ENCODE measurements at regions not wholly inside any gene's neighbourhood (a gene's known extent, or its start where the extent isn't known, plus 50 kb on each side); places are given as distances from the start of the nearest gene placed in this dataset.
"Not testable (repeated sequence)": the region's sequence is repeated elsewhere in the genome, so short reads cannot be mapped to it uniquely, and the experiment has no call there.

GRCh38 chr11:122197066-122197987 is 81.3 kb upstream of the BLID start:
- TF ChIP-seq ZFX (IDR thresholded peaks at IDR 0.05) (no peak), CTCF (conservative IDR thresholded peaks at IDR 0.05) (no peak)
- no peak overlapping the region for H3K27ac ChIP-seq

- H3K27ac ChIP-seq: no peak overlapping the region
- TF ChIP-seq CTCF (conservative IDR thresholded peaks at IDR 0.05): no peak
- no peak for TF ChIP-seq ZFX (IDR thresholded peaks at IDR 0.05)
Observed at GRCh38 chr11:122195790-122196189, 79.8 kb upstream of the BLID start.

- H3K27ac ChIP-seq: not testable (repeated sequence)
Observed at GRCh38 chr11:122193881-122194480, 78.0 kb upstream of the BLID start.

- no peak overlapping the region for H3K27ac ChIP-seq
- no peak for TF ChIP-seq ZFX (IDR thresholded peaks at IDR 0.05)
- TF ChIP-seq CTCF (conservative IDR thresholded peaks at IDR 0.05): no peak
Observed at GRCh38 chr11:122193457-122193856, 77.4 kb upstream of the BLID start.

- no peak for TF ChIP-seq CTCF (conservative IDR thresholded peaks at IDR 0.05)
- no peak for TF ChIP-seq ZFX (IDR thresholded peaks at IDR 0.05)
- H3K27ac ChIP-seq: no peak overlapping the region
Observed at GRCh38 chr11:122192634-122193255, 76.7 kb upstream of the BLID start.

- no peak overlapping the region for H3K27ac ChIP-seq
- TF ChIP-seq ZFX (IDR thresholded peaks at IDR 0.05) (no peak), CTCF (conservative IDR thresholded peaks at IDR 0.05) (no peak)
Observed at GRCh38 chr11:122190768-122191167, 74.8 kb upstream of the BLID start.

- no peak overlapping the region for H3K27ac ChIP-seq
- TF ChIP-seq CTCF (conservative IDR thresholded peaks at IDR 0.05): no peak
- TF ChIP-seq ZFX (IDR thresholded peaks at IDR 0.05): no peak
Observed at GRCh38 chr11:122189229-122189628, 73.2 kb upstream of the BLID start.

Measured in C4-2B (cell line).